ENCODE measurements at regions not wholly inside any gene's neighbourhood (a gene's known extent, or its start where the extent isn't known, plus 50 kb on each side); places are given as distances from the start of the nearest gene placed in this dataset.

DNA sequence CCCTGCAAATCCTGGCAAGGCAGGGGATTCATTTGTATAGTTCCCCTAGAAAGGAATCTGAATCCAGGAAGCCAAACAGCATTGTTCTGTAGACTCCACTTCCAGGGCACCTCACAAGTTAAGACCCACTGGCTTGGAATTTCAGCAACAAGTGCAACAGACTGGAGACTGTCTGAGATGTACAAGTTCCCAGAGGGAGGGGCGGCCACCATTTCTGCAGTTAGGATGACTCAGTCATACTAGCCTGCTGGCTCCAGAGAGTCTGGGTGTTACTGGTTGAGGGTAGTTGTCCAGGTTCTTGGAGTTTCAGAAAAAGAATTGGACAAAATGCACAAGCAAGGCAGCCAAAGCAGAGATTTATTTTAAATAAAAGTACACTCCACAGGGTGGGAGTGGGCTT is 384.2 kb downstream of the DSC3 start:
- TF ChIP-seq EZH2 (IDR thresholded peaks at IDR 0.05; ENCODE audit: borderline replicate concordance, low read depth, low read length, poor library complexity, severe bottlenecking) (no peak), CTCF (conservative IDR thresholded peaks at IDR 0.05; ENCODE audit: low read depth, low read length) (no peak)

Measured in A673 (cell line).